IgD-negative memory B cell (primary cell): ENCODE measurements at regions not wholly inside any gene's neighbourhood (a gene's known extent, or its start where the extent isn't known, plus 50 kb on each side); places are given as distances from the start of the nearest gene placed in this dataset.
"Not testable (repeated sequence)": the region's sequence is repeated elsewhere in the genome, so short reads cannot be mapped to it uniquely, and the experiment has no call there.

Experiments
- H3K27ac Mint-ChIP-seq, 3 donors: one replicate each; pipeline ENCODE4 v1.8.0; 2020 to 2022; ENCODE audit warnings: mild to moderate bottlenecking in 3 of 3, mixed read lengths in 3 of 3, moderate library complexity in 1 of 3
- H3K27me3 Mint-ChIP-seq: one replicate; pipeline ENCODE4 v1.8.0; 2021; ENCODE audit warnings: mixed read lengths
- H3K36me3 Mint-ChIP-seq: one replicate; pipeline ENCODE4 v1.8.0; 2020; ENCODE audit warnings: mild to moderate bottlenecking, mixed read lengths
- H3K4me1 Mint-ChIP-seq, 3 donors: one replicate each; pipeline ENCODE4 v1.8.0; 2020 to 2022; ENCODE audit warnings: mixed read lengths in 3 of 3, mild to moderate bottlenecking in 1 of 3
- H3K4me3 Mint-ChIP-seq, 4 donors: one replicate each; pipeline ENCODE4 v1.8.0; 2020 to 2022; ENCODE audit warnings: mild to moderate bottlenecking in 4 of 4, mixed read lengths in 4 of 4, moderate library complexity in 3 of 4
- H3K9me3 Mint-ChIP-seq, 3 donors: one replicate each; pipeline ENCODE4 v1.8.0; 2020 to 2021; ENCODE audit warnings: mixed read lengths in 3 of 3, mild to moderate bottlenecking in 1 of 3

- peaks cover 0 to 3% (median 0%) of the 10 kb centered on the region in 3 donors for H3K4me1 Mint-ChIP-seq
- H3K36me3 Mint-ChIP-seq = no peaks in the 10 kb centered on the region
- H3K9me3 Mint-ChIP-seq = peaks cover 0 to 3% (median 2%) of the 10 kb centered on the region in 3 donors
- H3K27ac Mint-ChIP-seq = no peak overlapping the region
- peaks cover 8% of the 10 kb centered on the region for H3K27me3 Mint-ChIP-seq
- H3K4me3 Mint-ChIP-seq = no peak overlapping the region
These were observed 287.1 kb upstream of the DYNLRB2 start for GRCh38 chr16:80253741-80254140.

- H3K4me1 Mint-ChIP-seq = peaks cover 0 to 3% (median 0%) of the 10 kb centered on the region in 3 donors
- H3K9me3 Mint-ChIP-seq = peaks cover 0 to 2% (median 0%) of the 10 kb centered on the region in 3 donors
- H3K4me3 Mint-ChIP-seq = no peak overlapping the region
- no peak overlapping the region for H3K27ac Mint-ChIP-seq
- peaks cover 8% of the 10 kb centered on the region for H3K27me3 Mint-ChIP-seq
- H3K36me3 Mint-ChIP-seq = no peaks in the 10 kb centered on the region
These were observed 290.4 kb upstream of the DYNLRB2 start for GRCh38 chr16:80250381-80250780.

GRCh38 chr16:80243303-80243702 lies 297.5 kb upstream of the DYNLRB2 start:
- H3K27me3 Mint-ChIP-seq, H3K36me3 Mint-ChIP-seq, H3K27ac Mint-ChIP-seq, H3K4me1 Mint-ChIP-seq, H3K9me3 Mint-ChIP-seq, H3K4me3 Mint-ChIP-seq: not testable (repeated sequence)

GRCh38 chr16:80242279-80242678 lies 298.5 kb upstream of the DYNLRB2 start:
- H3K27ac Mint-ChIP-seq, H3K27me3 Mint-ChIP-seq, H3K4me3 Mint-ChIP-seq, H3K36me3 Mint-ChIP-seq, H3K4me1 Mint-ChIP-seq, H3K9me3 Mint-ChIP-seq: not testable (repeated sequence)

GRCh38 chr16:80233097-80233835 lies 307.5 kb upstream of the DYNLRB2 start:
- H3K4me3 Mint-ChIP-seq = no peak overlapping the region

GRCh38 chr16:80231888-80232287 lies 308.9 kb upstream of the DYNLRB2 start:
- H3K36me3 Mint-ChIP-seq = no peaks in the 10 kb centered on the region
- H3K27ac Mint-ChIP-seq = no peak overlapping the region
- H3K4me1 Mint-ChIP-seq = peaks cover 0 to 4% (median 1%) of the 10 kb centered on the region in 3 donors
- no peaks in the 10 kb centered on the region for H3K27me3 Mint-ChIP-seq
- H3K9me3 Mint-ChIP-seq = peaks cover 0 to 2% (median 1%) of the 10 kb centered on the region in 3 donors
- H3K4me3 Mint-ChIP-seq = no peak overlapping the region

More at GRCh38 chr16:80233097-80233835, 307.5 kb upstream of the DYNLRB2 start:
- H3K27ac Mint-ChIP-seq = no peak overlapping the region
- no peaks in the 10 kb centered on the region for H3K9me3 Mint-ChIP-seq
- no peaks in the 10 kb centered on the region for H3K27me3 Mint-ChIP-seq
- no peaks in the 10 kb centered on the region for H3K36me3 Mint-ChIP-seq
- peaks cover 0 to 4% (median 1%) of the 10 kb centered on the region in 3 donors for H3K4me1 Mint-ChIP-seq

- no peak overlapping the region for H3K27ac Mint-ChIP-seq
- H3K27me3 Mint-ChIP-seq = no peaks in the 10 kb centered on the region
- no peak overlapping the region for H3K4me3 Mint-ChIP-seq
- peaks cover 0 to 9% (median 2%) of the 10 kb centered on the region in 3 donors for H3K9me3 Mint-ChIP-seq
- peaks cover 0 to 4% (median 1%) of the 10 kb centered on the region in 3 donors for H3K4me1 Mint-ChIP-seq
- no peaks in the 10 kb centered on the region for H3K36me3 Mint-ChIP-seq
These were observed 309.7 kb upstream of the DYNLRB2 start for GRCh38 chr16:80231121-80231520.

- Mint-ChIP-seq H3K27ac (no peak overlapping the region), H3K4me3 (no peak overlapping the region), H3K36me3 (no peaks in the 10 kb centered on the region), H3K4me1 (peaks cover 0 to 4% (median 1%) of the 10 kb centered on the region in 3 donors), H3K9me3 (peaks cover 0 to 10% (median 2%) of the 10 kb centered on the region in 3 donors), H3K27me3 (no peaks in the 10 kb centered on the region)
These were observed 310.3 kb upstream of the DYNLRB2 start for GRCh38 chr16:80230328-80231120.

- no peaks in the 10 kb centered on the region for H3K27me3 Mint-ChIP-seq
- H3K4me3 Mint-ChIP-seq = no peak overlapping the region
- H3K27ac Mint-ChIP-seq = no peak overlapping the region
- peaks cover 0 to 2% (median 0%) of the 10 kb centered on the region in 3 donors for H3K4me1 Mint-ChIP-seq
- H3K36me3 Mint-ChIP-seq = no peaks in the 10 kb centered on the region
- peaks cover 1 to 10% (median 4%) of the 10 kb centered on the region in 3 donors for H3K9me3 Mint-ChIP-seq
These were observed 314.3 kb upstream of the DYNLRB2 start for GRCh38 chr16:80226499-80226898.

GRCh38 chr16:80210787-80211186 lies 330.0 kb upstream of the DYNLRB2 start:
- Mint-ChIP-seq H3K27me3 (peaks cover 8% of the 10 kb centered on the region), H3K27ac (no peak overlapping the region), H3K4me1 (no peaks in the 10 kb centered on the region), H3K36me3 (no peaks in the 10 kb centered on the region), H3K9me3 (peaks cover 3 to 7% (median 5%) of the 10 kb centered on the region in 3 donors), H3K4me3 (no peak overlapping the region)

- peaks cover 3% of the 10 kb centered on the region for H3K27me3 Mint-ChIP-seq
These were observed 332.1 kb upstream of the DYNLRB2 start for GRCh38 chr16:80208743-80209142.

GRCh38 chr16:80208015-80208414 lies 332.8 kb upstream of the DYNLRB2 start:
- Mint-ChIP-seq H3K36me3 (no peaks in the 10 kb centered on the region), H3K4me1 (no peaks in the 10 kb centered on the region), H3K27ac (no peak overlapping the region), H3K9me3 (peaks cover 0 to 3% (median 3%) of the 10 kb centered on the region in 3 donors), H3K27me3 (no peaks in the 10 kb centered on the region), H3K4me3 (no peak overlapping the region)

More at GRCh38 chr16:80208743-80209142, 332.1 kb upstream of the DYNLRB2 start:
- Mint-ChIP-seq H3K4me3 (no peak overlapping the region), H3K9me3 (peaks cover 0 to 3% (median 3%) of the 10 kb centered on the region in 3 donors), H3K4me1 (no peaks in the 10 kb centered on the region), H3K27ac (no peak overlapping the region), H3K36me3 (no peaks in the 10 kb centered on the region)

- H3K27ac Mint-ChIP-seq = no peak overlapping the region
- H3K4me1 Mint-ChIP-seq = no peaks in the 10 kb centered on the region
- H3K9me3 Mint-ChIP-seq = peaks cover 0 to 3% (median 0%) of the 10 kb centered on the region in 3 donors
- H3K4me3 Mint-ChIP-seq = no peak overlapping the region
- H3K27me3 Mint-ChIP-seq = no peaks in the 10 kb centered on the region
- H3K36me3 Mint-ChIP-seq = no peaks in the 10 kb centered on the region
These were observed 337.0 kb upstream of the DYNLRB2 start for GRCh38 chr16:80203821-80204220.

GRCh38 chr16:80202831-80203413 lies 337.9 kb upstream of the DYNLRB2 start:
- Mint-ChIP-seq H3K27me3 (no peaks in the 10 kb centered on the region), H3K4me3 (no peak overlapping the region), H3K27ac (no peak overlapping the region), H3K4me1 (no peaks in the 10 kb centered on the region), H3K9me3 (peaks cover 0 to 3% (median 0%) of the 10 kb centered on the region in 3 donors), H3K36me3 (no peaks in the 10 kb centered on the region)

GRCh38 chr16:80200079-80200478 lies 340.7 kb upstream of the DYNLRB2 start:
- H3K27me3 Mint-ChIP-seq = peaks cover 3% of the 10 kb centered on the region
- H3K4me3 Mint-ChIP-seq = no peak overlapping the region
- no peaks in the 10 kb centered on the region for H3K36me3 Mint-ChIP-seq
- H3K9me3 Mint-ChIP-seq = no peaks in the 10 kb centered on the region
- H3K27ac Mint-ChIP-seq = no peak overlapping the region
- H3K4me1 Mint-ChIP-seq = no peaks in the 10 kb centered on the region
